ENCODE measurements at regions not wholly inside any gene's neighbourhood (a gene's known extent, or its start where the extent isn't known, plus 50 kb on each side); places are given as distances from the start of the nearest gene placed in this dataset.
A peak's percentile ranks its signal among the peaks of the same experiment; 100 is the strongest.

GRCh38 chr13:30359991-30360390 is 52.6 kb upstream of the KATNAL1 start:
- DNase-seq = no peak

- no peak for DNase-seq
Measured at GRCh38 chr13:30360586-30360985, 53.2 kb upstream of the KATNAL1 start.

- DNase-seq = no peak
Measured at GRCh38 chr13:30362005-30362788, 54.8 kb upstream of the KATNAL1 start.

GRCh38 chr13:30362869-30363268 is 55.5 kb upstream of the KATNAL1 start:
- no peak for DNase-seq

- DNase-seq = no peak
Measured at GRCh38 chr13:30363725-30364124, 56.4 kb upstream of the KATNAL1 start.

- no peak for DNase-seq
Measured at GRCh38 chr13:30364133-30364532, 56.8 kb upstream of the KATNAL1 start.

- DNase-seq = peak; percentile 59
Measured at GRCh38 chr13:30364876-30365275, 57.4 kb upstream of the UBE2L5 start.

- no peak for DNase-seq
Measured at GRCh38 chr13:30366088-30366487, 56.2 kb upstream of the UBE2L5 start.

- DNase-seq = no peak
Measured at GRCh38 chr13:30367296-30367695, 55.0 kb upstream of the UBE2L5 start.

- no peak for DNase-seq
Measured at GRCh38 chr13:30370146-30370545, 52.1 kb upstream of the UBE2L5 start.

GRCh38 chr13:30370916-30371521 is 51.3 kb upstream of the UBE2L5 start:
- DNase-seq = no peak

- no peak for DNase-seq
Measured at GRCh38 chr13:30371649-30372265, 50.5 kb upstream of the UBE2L5 start.
